GM12873 (cell line): ENCODE measurements at regions not wholly inside any gene's neighbourhood (a gene's known extent, or its start where the extent isn't known, plus 50 kb on each side); places are given as distances from the start of the nearest gene placed in this dataset.

Source experiments
- CTCF ChIP-seq: IDR thresholded peaks from 2 replicates; pipeline ENCODE4 v1.5.1; 2012; ENCODE audit warnings: low read depth, mild to moderate bottlenecking, moderate library complexity, low read length, control low read depth; ENCODE audit not compliant: insufficient read depth; ENCODE audit errors: missing control alignments

- TF ChIP-seq CTCF: no peak
These were observed 148.5 kb downstream of the NMUR2 start for GRCh38 chr5:152256580-152256979.

GRCh38 chr5:152255411-152255810, 149.7 kb downstream of the NMUR2 start:
- TF ChIP-seq CTCF: no peak

- no peak for TF ChIP-seq CTCF
These were observed 157.2 kb downstream of the NMUR2 start for GRCh38 chr5:152247850-152248385.

- no peak for TF ChIP-seq CTCF
These were observed 158.7 kb downstream of the NMUR2 start for GRCh38 chr5:152246401-152246800.

GRCh38 chr5:152237531-152237930, 167.5 kb downstream of the NMUR2 start:
- TF ChIP-seq CTCF: no peak

- TF ChIP-seq CTCF: no peak
These were observed 178.9 kb downstream of the NMUR2 start for GRCh38 chr5:152226191-152226590.

GRCh38 chr5:152221721-152222629, 183.1 kb downstream of the NMUR2 start:
- TF ChIP-seq CTCF: no peak
